ENCODE measurements at regions not wholly inside any gene's neighbourhood (a gene's known extent, or its start where the extent isn't known, plus 50 kb on each side); places are given as distances from the start of the nearest gene placed in this dataset.

GRCh38 chr3:111244760-111245159, 173.1 kb downstream of the NECTIN3 start:
- DNase-seq: no peak

GRCh38 chr3:111246967-111247760, 175.5 kb downstream of the NECTIN3 start:
- DNase-seq: peak; percentile 57

GRCh38 chr3:111248406-111248805, 176.8 kb downstream of the NECTIN3 start:
- no peak for DNase-seq

- no peak for DNase-seq
These were observed 177.8 kb downstream of the NECTIN3 start for GRCh38 chr3:111249421-111249820.

- peak; percentile 51 for DNase-seq
These were observed 181.2 kb downstream of the NECTIN3 start for GRCh38 chr3:111252779-111253178.

GRCh38 chr3:111253733-111254132, 182.1 kb downstream of the NECTIN3 start:
- no peak for DNase-seq

GRCh38 chr3:111260878-111261277, 189.3 kb downstream of the NECTIN3 start:
- no peak for DNase-seq

- DNase-seq: no peak
These were observed 198.2 kb downstream of the NECTIN3 start for GRCh38 chr3:111269777-111270176.

- DNase-seq: peak; percentile 36
These were observed 205.6 kb downstream of the NECTIN3 start for GRCh38 chr3:111277226-111277625.

GRCh38 chr3:111278959-111279358, 207.3 kb downstream of the NECTIN3 start:
- no peak for DNase-seq

GRCh38 chr3:111282024-111282423, 210.4 kb downstream of the NECTIN3 start:
- DNase-seq: no peak

- no peak for DNase-seq
These were observed 211.5 kb downstream of the NECTIN3 start for GRCh38 chr3:111283165-111283564.

GRCh38 chr3:111284503-111285183, 213.0 kb downstream of the NECTIN3 start:
- no peak for DNase-seq

- DNase-seq: no peak
These were observed 213.5 kb downstream of the NECTIN3 start for GRCh38 chr3:111285184-111285538.

GRCh38 chr3:111285694-111286093, 214.1 kb downstream of the NECTIN3 start:
- no peak for DNase-seq

GRCh38 chr3:111286746-111287145, 215.1 kb downstream of the NECTIN3 start:
- no peak for DNase-seq

GRCh38 chr3:111292117-111292516, 220.5 kb downstream of the NECTIN3 start:
- DNase-seq: no peak

GRCh38 chr3:111299192-111299615, 227.6 kb downstream of the NECTIN3 start:
- peak; percentile 49 for DNase-seq

GRCh38 chr3:111301238-111301798, 229.7 kb downstream of the NECTIN3 start:
- peak; percentile 15 for DNase-seq

GRCh38 chr3:111302063-111302462, 230.4 kb downstream of the NECTIN3 start:
- DNase-seq: no peak

GRCh38 chr3:111303760-111304159, 232.1 kb downstream of the NECTIN3 start:
- DNase-seq: peak; percentile 61

- DNase-seq: no peak
These were observed 234.3 kb upstream of the CD96 start for GRCh38 chr3:111307676-111308075.

- DNase-seq: no peak
These were observed 230.9 kb upstream of the CD96 start for GRCh38 chr3:111311126-111311525.

- no peak for DNase-seq
These were observed 230.2 kb upstream of the CD96 start for GRCh38 chr3:111311709-111312235.
